Astrocyte of the spinal cord (primary cell): ENCODE measurements at regions not wholly inside any gene's neighbourhood (a gene's known extent, or its start where the extent isn't known, plus 50 kb on each side); places are given as distances from the start of the nearest gene placed in this dataset.

Source experiments
- DNase-seq: peaks from one replicate; pipeline ENCODE4 v3.0.0; 2011; ENCODE audit warnings: low read depth, low spot score
- H3K4me3 ChIP-seq: 2 replicates; pipeline ENCODE4 v1.5.1; 2011; ENCODE audit warnings: low read depth, mild to moderate bottlenecking, low read length, moderate library complexity
- CTCF ChIP-seq: IDR thresholded peaks from 2 replicates; pipeline ENCODE4 v1.5.1; 2012; ENCODE audit warnings: low read depth, mild to moderate bottlenecking, low read length, inconsistent platforms
- in situ Hi-C: cut with HindIII; loops from 2 replicates; pipeline ENCODE4 v1.10.0; 2017; ENCODE audit warnings: low sequenced_read_pairs

- no peak for DNase-seq
- TF ChIP-seq CTCF = no peak
- H3K4me3 ChIP-seq = no peak overlapping the region
- in situ Hi-C loops = no loop called here
Observed at GRCh38 chr18:45538444-45538843, 76.8 kb upstream of the SLC14A2 start.

- TF ChIP-seq CTCF = no peak
- H3K4me3 ChIP-seq = no peak overlapping the region
- in situ Hi-C loops = no loop called here
- no peak for DNase-seq
Observed at GRCh38 chr18:45539491-45539891, 75.8 kb upstream of the SLC14A2 start.

GRCh38 chr18:45540125-45540524 lies 75.2 kb upstream of the SLC14A2 start:
- no peak for DNase-seq
- TF ChIP-seq CTCF = no peak
- H3K4me3 ChIP-seq = no peak overlapping the region
- in situ Hi-C loops = no loop called here

- H3K4me3 ChIP-seq = no peak overlapping the region
- in situ Hi-C loops = no loop called here
- DNase-seq = no peak
- no peak for TF ChIP-seq CTCF
Observed at GRCh38 chr18:45541421-45541820, 73.9 kb upstream of the SLC14A2 start.

GRCh38 chr18:45542043-45542442 lies 73.2 kb upstream of the SLC14A2 start:
- in situ Hi-C loops = no loop called here
- DNase-seq = no peak
- TF ChIP-seq CTCF = no peak
- H3K4me3 ChIP-seq = no peak overlapping the region

GRCh38 chr18:45547910-45548309 lies 67.4 kb upstream of the SLC14A2 start:
- TF ChIP-seq CTCF = no peak
- in situ Hi-C loops = no loop called here
- no peak overlapping the region for H3K4me3 ChIP-seq
- no peak for DNase-seq

GRCh38 chr18:45548614-45549013 lies 66.7 kb upstream of the SLC14A2 start:
- in situ Hi-C loops = no loop called here

More at GRCh38 chr18:45548614-45549013, 66.7 kb upstream of the SLC14A2 start:
- H3K4me3 ChIP-seq = no peak overlapping the region
- TF ChIP-seq CTCF = no peak
- no peak for DNase-seq
